ENCODE measurements at regions not wholly inside any gene's neighbourhood (a gene's known extent, or its start where the extent isn't known, plus 50 kb on each side); places are given as distances from the start of the nearest gene placed in this dataset.

DNA sequence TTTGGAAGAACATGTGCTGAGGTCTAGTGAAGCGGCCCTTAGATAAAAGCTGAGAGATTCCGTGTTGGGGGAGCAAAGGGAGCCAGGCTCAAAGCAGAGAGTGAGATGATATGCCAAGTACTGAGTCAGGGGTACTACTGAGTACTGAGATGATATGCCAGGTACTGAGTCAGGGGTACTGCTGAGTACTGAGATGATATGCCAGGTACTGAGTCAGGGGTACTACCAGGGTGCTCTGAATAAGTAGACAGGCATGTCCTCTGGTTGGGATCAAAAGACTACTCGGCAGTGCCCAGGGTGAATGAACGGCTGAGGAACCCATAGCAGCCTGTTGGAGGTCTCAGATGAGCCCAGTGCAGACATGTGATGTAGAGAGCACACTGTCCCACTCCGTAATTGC lies 239.0 kb downstream of the SOX9 start:
- H3K36me3 ChIP-seq: no peaks in the 10 kb centered on the region
- no peaks in the 10 kb centered on the region for H3K27me3 ChIP-seq
- H3K27ac ChIP-seq: no peak overlapping the region
- TF ChIP-seq, protein P1, sequence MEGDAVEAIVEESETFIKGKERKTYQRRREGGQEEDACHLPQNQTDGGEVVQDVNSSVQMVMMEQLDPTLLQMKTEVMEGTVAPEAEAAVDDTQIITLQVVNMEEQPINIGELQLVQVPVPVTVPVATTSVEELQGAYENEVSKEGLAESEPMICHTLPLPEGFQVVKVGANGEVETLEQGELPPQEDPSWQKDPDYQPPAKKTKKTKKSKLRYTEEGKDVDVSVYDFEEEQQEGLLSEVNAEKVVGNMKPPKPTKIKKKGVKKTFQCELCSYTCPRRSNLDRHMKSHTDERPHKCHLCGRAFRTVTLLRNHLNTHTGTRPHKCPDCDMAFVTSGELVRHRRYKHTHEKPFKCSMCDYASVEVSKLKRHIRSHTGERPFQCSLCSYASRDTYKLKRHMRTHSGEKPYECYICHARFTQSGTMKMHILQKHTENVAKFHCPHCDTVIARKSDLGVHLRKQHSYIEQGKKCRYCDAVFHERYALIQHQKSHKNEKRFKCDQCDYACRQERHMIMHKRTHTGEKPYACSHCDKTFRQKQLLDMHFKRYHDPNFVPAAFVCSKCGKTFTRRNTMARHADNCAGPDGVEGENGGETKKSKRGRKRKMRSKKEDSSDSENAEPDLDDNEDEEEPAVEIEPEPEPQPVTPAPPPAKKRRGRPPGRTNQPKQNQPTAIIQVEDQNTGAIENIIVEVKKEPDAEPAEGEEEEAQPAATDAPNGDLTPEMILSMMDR (IDR thresholded peaks at IDR 0.05): no peak
- no peak for DNase-seq (ENCODE audit: low spot score)
- H3K4me3 ChIP-seq: no peak overlapping the region
- no peaks in the 10 kb centered on the region for H3K4me1 ChIP-seq
- peaks cover 0 to 8% of the 10 kb centered on the region in 2 donors for H3K9me3 ChIP-seq

DNA sequence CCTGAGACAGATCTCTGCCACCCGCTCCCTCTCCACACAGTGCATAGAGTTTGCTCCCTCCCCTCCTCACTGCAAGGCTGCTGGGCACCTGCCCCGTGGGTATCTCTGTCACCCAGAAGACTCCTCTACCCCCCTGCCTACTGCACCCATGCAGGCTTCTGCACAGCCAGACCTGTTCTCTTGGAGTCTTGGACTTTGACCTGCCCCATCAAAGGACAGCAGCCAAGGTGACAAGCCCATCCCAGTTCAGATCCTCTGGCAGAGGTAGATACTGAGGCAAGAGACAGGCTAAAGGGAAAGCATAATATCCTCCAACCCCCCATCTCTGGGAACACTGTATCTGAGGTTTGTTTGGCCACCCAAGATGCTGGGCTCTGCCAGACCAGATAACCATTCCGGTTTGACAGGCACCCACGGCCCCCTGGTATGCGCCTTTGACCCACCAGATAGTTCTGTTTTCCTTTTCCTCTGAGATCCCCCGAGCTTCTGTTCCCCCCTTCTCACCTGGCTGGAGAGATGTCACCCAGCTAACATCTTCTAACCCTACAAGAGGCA lies 239.6 kb downstream of the SOX9 start:
- Histone ChIP-seq H3K4me3 (no peak overlapping the region), H3K4me1 (no peaks in the 10 kb centered on the region), H3K36me3 (no peaks in the 10 kb centered on the region), H3K9me3 (peaks cover 0 to 2% of the 10 kb centered on the region in 2 donors), H3K27ac (no peak overlapping the region), H3K27me3 (no peaks in the 10 kb centered on the region)
- TF ChIP-seq, protein P1 (IDR thresholded peaks at IDR 0.05): no peak
- DNase-seq (ENCODE audit: low spot score): no peak

DNA sequence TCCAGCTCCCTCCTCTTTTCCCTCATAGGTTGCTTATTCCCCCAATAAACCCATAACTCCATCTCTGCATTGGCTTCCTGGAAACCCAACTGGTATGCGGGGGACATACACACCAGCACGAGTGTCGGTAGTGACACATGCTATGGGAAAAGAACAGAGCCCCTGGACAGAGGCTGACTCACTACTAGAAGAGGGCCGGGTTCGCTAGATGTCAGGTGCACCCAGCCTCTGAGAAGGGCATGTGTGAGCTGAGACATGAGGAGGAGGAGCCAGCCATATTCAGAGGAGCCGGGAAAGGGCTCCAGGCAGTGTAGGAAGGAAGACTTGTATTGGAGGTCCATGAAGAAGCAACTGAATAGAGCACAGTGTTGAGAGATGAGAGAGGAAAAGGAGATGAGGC lies 241.1 kb downstream of the SOX9 start:
- Histone ChIP-seq H3K4me3 (no peak overlapping the region), H3K27me3 (no peaks in the 10 kb centered on the region), H3K36me3 (no peaks in the 10 kb centered on the region), H3K4me1 (no peaks in the 10 kb centered on the region), H3K27ac (no peak overlapping the region), H3K9me3 (no peaks in the 10 kb centered on the region)
- no peak for DNase-seq (ENCODE audit: low spot score)
- TF ChIP-seq, protein P1 (IDR thresholded peaks at IDR 0.05): no peak

DNA sequence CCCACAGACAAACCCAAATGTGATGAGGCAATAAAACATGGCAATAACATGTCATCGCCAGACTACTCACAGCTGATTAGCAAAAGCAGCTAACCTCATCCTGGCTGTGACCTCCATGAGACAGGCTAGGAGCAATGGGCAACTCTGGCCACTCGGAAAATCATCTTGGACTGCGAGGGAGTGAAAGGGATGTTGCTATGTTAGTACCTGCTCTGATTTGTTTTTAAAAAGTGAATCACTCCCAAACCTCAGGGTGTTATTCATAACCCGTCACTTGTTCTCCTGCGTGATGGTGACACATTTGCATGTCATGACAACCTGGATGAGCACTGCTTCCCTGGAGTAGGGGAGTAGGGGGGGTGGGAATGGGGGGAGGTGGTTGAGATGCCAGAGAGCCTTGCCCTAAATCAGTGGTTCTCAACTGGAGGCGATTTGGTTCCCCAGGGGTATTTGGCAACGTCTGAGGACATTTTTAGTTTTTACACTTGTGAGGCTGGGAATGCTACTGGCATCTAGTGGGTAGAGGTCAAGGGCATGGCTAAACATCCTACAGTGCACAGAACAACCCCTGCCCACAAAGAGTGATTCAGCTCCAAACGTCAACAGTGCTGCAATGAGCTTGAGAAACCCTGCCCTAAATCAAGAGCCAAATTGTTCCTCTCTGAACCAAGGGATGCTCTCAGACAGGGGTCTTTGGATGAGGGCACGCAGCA lies 241.7 kb downstream of the SOX9 start:
- H3K27ac ChIP-seq: no peak overlapping the region
- no peaks in the 10 kb centered on the region for H3K36me3 ChIP-seq
- H3K4me3 ChIP-seq: no peak overlapping the region
- no peak for DNase-seq (ENCODE audit: low spot score)
- no peaks in the 10 kb centered on the region for H3K4me1 ChIP-seq
- no peaks in the 10 kb centered on the region for H3K27me3 ChIP-seq
- TF ChIP-seq, protein P1 (IDR thresholded peaks at IDR 0.05): no peak
- H3K9me3 ChIP-seq: no peaks in the 10 kb centered on the region

DNA sequence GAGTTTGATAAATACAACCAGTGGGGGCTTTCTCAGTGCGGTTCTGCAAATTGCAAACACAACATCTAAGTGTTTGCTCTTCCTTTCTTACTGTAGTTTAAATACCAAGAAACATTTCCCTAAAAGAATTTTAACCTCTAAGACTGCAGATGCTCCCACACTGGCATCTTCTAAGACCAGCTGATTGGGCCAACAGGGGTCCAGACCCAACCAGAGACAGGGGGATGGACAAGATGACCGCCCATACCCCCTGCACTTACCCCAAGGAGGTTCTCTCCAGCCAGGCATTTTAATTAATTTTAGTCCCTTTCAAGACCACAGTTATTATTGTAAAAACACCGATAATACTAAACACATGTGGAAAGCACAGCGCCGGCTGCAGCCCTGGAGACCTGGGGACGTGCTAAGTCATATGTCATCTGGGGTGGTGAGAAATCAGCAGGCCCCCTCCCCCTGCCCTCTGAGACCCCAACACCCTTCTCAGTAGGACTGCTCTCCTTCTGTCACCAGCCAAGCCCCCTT lies 242.3 kb downstream of the SOX9 start:
- Histone ChIP-seq H3K4me1 (no peaks in the 10 kb centered on the region), H3K9me3 (no peaks in the 10 kb centered on the region), H3K27ac (no peak overlapping the region), H3K36me3 (no peaks in the 10 kb centered on the region), H3K4me3 (no peak overlapping the region), H3K27me3 (no peaks in the 10 kb centered on the region)
- no peak for DNase-seq (ENCODE audit: low spot score)
- TF ChIP-seq, protein P1 (IDR thresholded peaks at IDR 0.05): no peak
